Mesenchymal stem cell (in vitro differentiated cells and primary cell): ENCODE measurements at regions not wholly inside any gene's neighbourhood (a gene's known extent, or its start where the extent isn't known, plus 50 kb on each side); places are given as distances from the start of the nearest gene placed in this dataset.

Experiments used
- DNase-seq: peaks from one replicate; pipeline ENCODE4 v3.0.0-alpha.2; 2013
- H2AFZ ChIP-seq: one replicate; pipeline ENCODE4 v1.6.1; 2013; ENCODE audit warnings: low read depth, mild to moderate bottlenecking, control low read depth, inconsistent platforms, low read length, moderate library complexity
- H2AK5ac ChIP-seq: 2 replicates; pipeline ENCODE4 v1.6.1; 2013; ENCODE audit warnings: low read length, moderate library complexity, mild to moderate bottlenecking, inconsistent platforms; ENCODE audit not compliant: severe bottlenecking
- H2BK120ac ChIP-seq: one replicate; pipeline ENCODE4 v1.6.1; 2013; ENCODE audit warnings: low read depth, mild to moderate bottlenecking, inconsistent platforms, low read length, moderate library complexity
- H2BK12ac ChIP-seq, 2 experiments: one replicate each; pipeline ENCODE4 v1.6.1; 2013; ENCODE audit warnings: inconsistent platforms in 2 of 2, low read length in 2 of 2, mild to moderate bottlenecking in 2 of 2, moderate library complexity in 2 of 2, control low read depth in 1 of 2
- H2BK15ac ChIP-seq: one replicate; pipeline ENCODE4 v1.6.1; 2013; ENCODE audit warnings: mild to moderate bottlenecking, low read depth, inconsistent platforms; ENCODE audit not compliant: poor library complexity, severe bottlenecking
- H2BK5ac ChIP-seq: 2 replicates; pipeline ENCODE4 v1.6.1; 2013; ENCODE audit warnings: low read depth, mild to moderate bottlenecking, low read length, control low read depth, inconsistent platforms; ENCODE audit not compliant: poor library complexity, severe bottlenecking
- H3K14ac ChIP-seq, 2 experiments: one replicate each; pipeline ENCODE4 v1.6.1; 2013; ENCODE audit warnings: inconsistent platforms in 2 of 2, low read length in 2 of 2, control low read depth in 1 of 2, mild to moderate bottlenecking in 1 of 2, moderate library complexity in 1 of 2
- H3K18ac ChIP-seq, 2 experiments: one replicate each; pipeline ENCODE4 v1.6.1; 2013; ENCODE audit warnings: inconsistent platforms in 2 of 2, low read length in 2 of 2, control low read depth in 1 of 2, low read depth in 1 of 2, mild to moderate bottlenecking in 1 of 2
- H3K23ac ChIP-seq, 2 experiments: one replicate each; pipeline ENCODE4 v1.6.1; 2013; ENCODE audit warnings: inconsistent platforms in 2 of 2, low read length in 2 of 2, mild to moderate bottlenecking in 2 of 2, moderate library complexity in 2 of 2, control low read depth in 1 of 2
- H3K27ac ChIP-seq: 2 replicates; pipeline ENCODE4 v1.5.1; 2013; ENCODE audit warnings: mild to moderate bottlenecking, moderate library complexity, low read length, control low read depth, inconsistent platforms; ENCODE audit not compliant: poor library complexity, severe bottlenecking
- H3K27me3 ChIP-seq, 2 experiments: 2 replicates each; pipeline versions ENCODE4 v1.6.1 to v1.7.0; 2013; ENCODE audit warnings: low read length in 2 of 2, mild to moderate bottlenecking in 2 of 2, moderate library complexity in 2 of 2, control low read depth in 1 of 2, inconsistent platforms in 1 of 2; ENCODE audit not compliant: control insufficient read depth in 1 of 2, insufficient read depth in 1 of 2
- H3K36me3 ChIP-seq, 2 experiments: 2 replicates each; pipeline versions ENCODE4 v1.6.1 to v1.7.0; 2013; ENCODE audit warnings: low read length in 2 of 2, control low read depth in 1 of 2, inconsistent platforms in 1 of 2, low read depth in 1 of 2, mild to moderate bottlenecking in 1 of 2; ENCODE audit not compliant: insufficient read depth in 2 of 2, control insufficient read depth in 1 of 2
- H3K4ac ChIP-seq, 2 experiments: one replicate each; pipeline ENCODE4 v1.6.1; 2013; ENCODE audit warnings: inconsistent platforms in 2 of 2, low read length in 2 of 2, mild to moderate bottlenecking in 2 of 2, moderate library complexity in 2 of 2, control low read depth in 1 of 2, low read depth in 1 of 2
- H3K4me1 ChIP-seq: 2 replicates; pipeline ENCODE4 v1.6.1; 2013; ENCODE audit warnings: low read depth, low read length, control low read depth; ENCODE audit not compliant: control insufficient read depth, insufficient read depth
- H3K4me2 ChIP-seq: 2 replicates; pipeline ENCODE4 v1.6.1; 2013; ENCODE audit warnings: low read length, mild to moderate bottlenecking, inconsistent platforms; ENCODE audit not compliant: poor library complexity, severe bottlenecking
- H3K4me3 ChIP-seq, 2 experiments: 2 replicates each; pipeline versions ENCODE4 v1.5.1 to v1.7.0; 2013; ENCODE audit warnings: low read length in 2 of 2, mild to moderate bottlenecking in 2 of 2, control low read depth in 1 of 2, low read depth in 1 of 2; ENCODE audit not compliant: insufficient read depth in 1 of 2
- H3K79me1 ChIP-seq: replicated peaks from 2 replicates; pipeline ENCODE4 v1.6.1; 2013; ENCODE audit warnings: mild to moderate bottlenecking, control low read depth, low read length, inconsistent platforms; ENCODE audit not compliant: poor library complexity, severe bottlenecking
- H3K9ac ChIP-seq: 2 replicates; pipeline ENCODE4 v1.7.0; 2013; ENCODE audit warnings: mild to moderate bottlenecking, low read length, moderate library complexity
- H3K9me3 ChIP-seq: 2 replicates; pipeline ENCODE4 v1.7.0; 2013; ENCODE audit warnings: mild to moderate bottlenecking, low read length; ENCODE audit not compliant: control insufficient read depth
- H4K8ac ChIP-seq: one replicate; pipeline ENCODE4 v1.6.1; 2013; ENCODE audit warnings: inconsistent platforms, mild to moderate bottlenecking, low read length, moderate library complexity
- H4K91ac ChIP-seq: one replicate; pipeline ENCODE4 v1.6.1; 2013; ENCODE audit warnings: mild to moderate bottlenecking, low read length, inconsistent platforms
- WGBS: methylation state at CpG from one replicate; pipeline ENCODE4 v1.1.7; 2013; ENCODE audit warnings: mixed read lengths; 5-methylcytosine and 5-hydroxymethylcytosine counted together

DNA sequence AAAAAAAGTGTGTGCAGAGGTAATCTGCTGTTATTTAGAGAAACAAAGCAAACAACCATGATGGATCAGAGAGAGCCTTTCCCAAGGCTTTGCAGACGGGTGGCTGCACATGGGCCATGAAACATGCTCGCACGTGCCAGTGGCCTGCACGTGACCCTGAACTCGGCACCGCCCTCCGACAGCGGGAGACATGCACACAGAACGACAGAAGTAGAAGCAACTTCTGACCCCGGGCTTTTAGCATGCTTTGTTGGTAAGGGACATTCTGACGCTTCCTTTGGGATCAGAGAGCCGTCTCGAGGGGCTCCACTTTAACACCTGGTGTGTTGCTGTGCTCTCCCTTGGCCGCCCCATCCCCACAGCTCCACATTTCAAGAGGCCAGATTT is 112.5 kb downstream of the KCNF1 start:
- Histone ChIP-seq H2BK5ac (no peak overlapping the region), H3K18ac (no peak overlapping the region), H3K27me3 (peaks cover 20 to 33% of the 10 kb centered on the region in 2 experiments), H3K9me3 (no peaks in the 10 kb centered on the region), H2AK5ac (no peak overlapping the region), H3K79me1 (no peaks in the 10 kb centered on the region), H3K9ac (no peak overlapping the region), H2BK12ac (no peak overlapping the region), H3K4me1 (no peaks in the 10 kb centered on the region), H3K4ac (no peak overlapping the region), H4K8ac (no peak overlapping the region), H4K91ac (no peak overlapping the region), H3K4me2 (no peak overlapping the region), H3K23ac (no peak overlapping the region), H2AFZ (no peak overlapping the region), H2BK120ac (no peak overlapping the region), H3K36me3 (no peaks in the 10 kb centered on the region), H3K4me3 (no peak overlapping the region), H2BK15ac (no peak overlapping the region), H3K14ac (no peak overlapping the region), H3K27ac (no peak overlapping the region)
- DNase-seq: no peak
- 76% methylated on average over 13 of the region's 14 CpGs for WGBS

GRCh38 chr2:11024687-11025086 is 113.0 kb downstream of the KCNF1 start:
- DNase-seq: no peak
- Histone ChIP-seq H3K79me1 (no peaks in the 10 kb centered on the region), H3K9me3 (no peaks in the 10 kb centered on the region), H3K9ac (no peak overlapping the region), H3K4me3 (no peak overlapping the region), H3K4ac (no peak overlapping the region), H3K4me1 (no peaks in the 10 kb centered on the region), H3K27me3 (peaks cover 16 to 31% of the 10 kb centered on the region in 2 experiments), H3K36me3 (no peaks in the 10 kb centered on the region), H4K91ac (no peak overlapping the region), H2AFZ (no peak overlapping the region), H3K23ac (no peak overlapping the region), H3K27ac (no peak overlapping the region), H2BK5ac (no peak overlapping the region), H2BK15ac (no peak overlapping the region), H3K18ac (no peak overlapping the region), H2BK12ac (no peak overlapping the region), H2BK120ac (no peak overlapping the region), H3K4me2 (no peak overlapping the region), H4K8ac (no peak overlapping the region), H3K14ac (no peak overlapping the region), H2AK5ac (no peak overlapping the region)
- 82% methylated on average over 3 of the region's 7 CpGs for WGBS

DNA sequence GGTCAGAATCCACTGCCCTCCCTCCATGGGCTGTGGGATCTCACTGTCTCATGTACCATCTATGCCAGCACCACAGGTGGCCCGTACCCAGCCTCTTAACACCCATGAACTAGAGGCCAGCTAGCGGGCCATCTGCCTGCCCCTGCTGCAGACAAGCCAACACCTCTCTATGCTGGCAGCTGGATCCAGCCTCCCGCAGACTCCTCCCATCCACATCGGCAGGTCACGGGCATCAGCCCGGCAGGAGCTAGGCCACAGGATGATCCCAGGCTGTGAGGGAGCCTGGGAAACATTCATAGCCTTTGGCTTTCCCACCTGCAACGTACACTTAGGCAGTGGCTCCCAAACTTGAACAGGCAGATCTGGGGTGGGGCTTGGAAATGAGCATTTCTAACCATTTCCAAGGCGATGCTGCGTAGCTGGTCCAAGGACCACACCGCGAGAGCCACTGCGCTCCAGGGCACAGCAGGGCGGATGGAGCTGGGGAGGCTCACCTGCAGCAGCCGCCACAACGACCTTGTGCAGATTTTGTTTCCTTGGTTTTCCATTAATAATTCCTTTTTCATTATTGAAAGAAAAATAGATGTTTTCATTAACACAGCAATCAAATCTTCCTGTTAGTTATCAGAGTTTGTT is 114.7 kb downstream of the KCNF1 start:
- no peak overlapping the region for H3K4ac ChIP-seq
- H2AK5ac ChIP-seq: no peak overlapping the region

GRCh38 chr2:11027195-11027594 is 115.5 kb downstream of the KCNF1 start:
- Histone ChIP-seq H3K27ac (no peak overlapping the region), H2BK15ac (no peak overlapping the region), H3K4ac (no peak overlapping the region), H4K91ac (no peak overlapping the region), H3K18ac (no peak overlapping the region), H2BK5ac (no peak overlapping the region), H2BK120ac (no peak overlapping the region), H2BK12ac (no peak overlapping the region), H3K4me2 (no peak overlapping the region), H4K8ac (no peak overlapping the region), H3K4me3 (no peak overlapping the region), H3K9me3 (no peaks in the 10 kb centered on the region), H2AFZ (no peak overlapping the region), H3K36me3 (no peaks in the 10 kb centered on the region), H3K27me3 (peaks cover 4 to 33% of the 10 kb centered on the region in 2 experiments), H3K23ac (no peak overlapping the region), H3K14ac (no peak overlapping the region), H2AK5ac (no peak overlapping the region), H3K4me1 (no peaks in the 10 kb centered on the region), H3K79me1 (no peaks in the 10 kb centered on the region), H3K9ac (no peak overlapping the region)
- no peak for DNase-seq
- 92% methylated on average over 6 of the region's 7 CpGs for WGBS

More for the DNA sequence above, 114.7 kb downstream of the KCNF1 start:
- no peak overlapping the region for H2BK12ac ChIP-seq
- H2BK5ac ChIP-seq: no peak overlapping the region
- no peaks in the 10 kb centered on the region for H3K4me1 ChIP-seq
- H3K14ac ChIP-seq: no peak overlapping the region
- H4K91ac ChIP-seq: peak overlapping the region; percentile 16
- no peak overlapping the region for H3K4me2 ChIP-seq
- H3K36me3 ChIP-seq: no peaks in the 10 kb centered on the region
- no peak overlapping the region for H2BK15ac ChIP-seq
- no peak overlapping the region for H3K18ac ChIP-seq
- no peaks in the 10 kb centered on the region for H3K9me3 ChIP-seq
- no peak overlapping the region for H4K8ac ChIP-seq
- H2BK120ac ChIP-seq: no peak overlapping the region
- H3K23ac ChIP-seq: no peak overlapping the region
- H3K27me3 ChIP-seq: peaks cover 6 to 35% of the 10 kb centered on the region in 2 experiments
- WGBS: 93% methylated on average over 13 of the region's 15 CpGs
- H3K4me3 ChIP-seq: no peak overlapping the region
- H3K9ac ChIP-seq: no peak overlapping the region
- H3K79me1 ChIP-seq: no peaks in the 10 kb centered on the region
- DNase-seq: no peak
- no peak overlapping the region for H3K27ac ChIP-seq
- H2AFZ ChIP-seq: no peak overlapping the region
